ENCODE measurements at regions not wholly inside any gene's neighbourhood (a gene's known extent, or its start where the extent isn't known, plus 50 kb on each side); places are given as distances from the start of the nearest gene placed in this dataset.

DNA sequence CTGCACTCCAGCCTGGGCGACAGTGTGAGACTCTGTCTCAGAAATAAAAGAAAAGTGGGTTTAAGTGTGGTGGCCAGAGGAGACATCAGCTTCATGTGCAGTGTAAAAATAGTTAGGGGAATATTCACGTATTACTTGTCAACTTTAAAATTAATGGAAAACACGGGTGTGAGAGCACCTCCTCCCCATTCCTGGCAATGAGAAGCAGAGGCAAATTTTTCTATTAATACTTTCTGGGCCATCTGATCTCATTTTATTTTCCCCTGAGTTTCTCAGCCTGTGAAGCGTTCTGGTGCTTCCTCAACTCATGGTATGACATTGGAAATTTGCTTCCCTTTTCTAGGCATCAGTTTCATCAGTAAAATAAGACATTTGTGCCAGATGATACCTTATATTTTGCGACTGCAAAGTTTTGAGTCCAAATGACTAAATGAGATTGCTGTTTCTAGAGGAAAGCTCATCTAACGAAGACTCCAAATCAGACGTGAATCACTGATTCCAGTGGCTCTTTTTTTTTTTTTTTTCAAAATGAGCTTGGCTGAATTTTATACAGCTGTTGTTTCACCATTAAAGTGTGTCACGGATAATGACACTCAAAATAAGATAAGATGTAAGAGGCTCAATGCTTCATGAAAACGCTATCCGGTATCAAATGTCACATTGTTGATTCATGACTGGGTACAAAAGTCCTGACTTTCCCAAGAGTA, 104.6 kb downstream of the MSX2 start:
- H3K9me3 Mint-ChIP-seq (ENCODE audit: low read depth) = no peaks in the 10 kb centered on the region
- TF ChIP-seq, protein P1, sequence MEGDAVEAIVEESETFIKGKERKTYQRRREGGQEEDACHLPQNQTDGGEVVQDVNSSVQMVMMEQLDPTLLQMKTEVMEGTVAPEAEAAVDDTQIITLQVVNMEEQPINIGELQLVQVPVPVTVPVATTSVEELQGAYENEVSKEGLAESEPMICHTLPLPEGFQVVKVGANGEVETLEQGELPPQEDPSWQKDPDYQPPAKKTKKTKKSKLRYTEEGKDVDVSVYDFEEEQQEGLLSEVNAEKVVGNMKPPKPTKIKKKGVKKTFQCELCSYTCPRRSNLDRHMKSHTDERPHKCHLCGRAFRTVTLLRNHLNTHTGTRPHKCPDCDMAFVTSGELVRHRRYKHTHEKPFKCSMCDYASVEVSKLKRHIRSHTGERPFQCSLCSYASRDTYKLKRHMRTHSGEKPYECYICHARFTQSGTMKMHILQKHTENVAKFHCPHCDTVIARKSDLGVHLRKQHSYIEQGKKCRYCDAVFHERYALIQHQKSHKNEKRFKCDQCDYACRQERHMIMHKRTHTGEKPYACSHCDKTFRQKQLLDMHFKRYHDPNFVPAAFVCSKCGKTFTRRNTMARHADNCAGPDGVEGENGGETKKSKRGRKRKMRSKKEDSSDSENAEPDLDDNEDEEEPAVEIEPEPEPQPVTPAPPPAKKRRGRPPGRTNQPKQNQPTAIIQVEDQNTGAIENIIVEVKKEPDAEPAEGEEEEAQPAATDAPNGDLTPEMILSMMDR (IDR thresholded peaks at IDR 0.05; ENCODE audit: unreplicated experiment) = no peak
- no peak overlapping the region for H3K27ac Mint-ChIP-seq

DNA sequence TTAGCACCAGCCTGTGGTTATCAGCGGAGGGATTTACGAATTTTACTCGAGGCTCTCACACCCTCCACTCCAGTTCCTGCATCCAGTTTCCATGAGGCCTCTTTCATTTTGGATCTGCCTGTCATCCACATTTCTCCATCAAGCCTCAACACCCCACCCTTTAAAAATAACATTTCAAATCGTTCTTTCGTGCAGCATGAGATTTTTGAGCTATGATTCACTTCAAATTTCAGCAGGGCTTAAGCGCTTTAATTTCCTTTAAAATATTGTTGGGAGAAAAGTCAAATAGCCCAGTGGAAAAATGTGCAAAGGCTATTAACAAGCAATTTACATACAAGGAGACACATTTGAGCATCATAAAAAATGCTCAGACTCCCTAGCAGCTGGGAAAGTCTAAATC, 103.2 kb downstream of the MSX2 start:
- H3K9me3 Mint-ChIP-seq (ENCODE audit: low read depth) = no peaks in the 10 kb centered on the region
- H3K27ac Mint-ChIP-seq = no peak overlapping the region
- peaks cover 15% of the 10 kb centered on the region for H3K27me3 Mint-ChIP-seq
- no peaks in the 10 kb centered on the region for H3K36me3 Mint-ChIP-seq (ENCODE audit: insufficient read depth)
- H3K4me1 Mint-ChIP-seq (ENCODE audit: low read depth) = no peaks in the 10 kb centered on the region
- H3K4me3 Mint-ChIP-seq (ENCODE audit: low read depth) = no peak overlapping the region
- DNase-seq (ENCODE audit: low spot score, unreplicated experiment) = no peak
- TF ChIP-seq, protein P1 (IDR thresholded peaks at IDR 0.05; ENCODE audit: unreplicated experiment) = no peak

More for the DNA sequence above, 104.6 kb downstream of the MSX2 start:
- DNase-seq (ENCODE audit: low spot score, unreplicated experiment) = no peak
- Mint-ChIP-seq H3K36me3 (ENCODE audit: insufficient read depth) (no peaks in the 10 kb centered on the region), H3K4me1 (ENCODE audit: low read depth) (no peaks in the 10 kb centered on the region), H3K27me3 (peaks cover 15% of the 10 kb centered on the region), H3K4me3 (ENCODE audit: low read depth) (no peak overlapping the region)

DNA sequence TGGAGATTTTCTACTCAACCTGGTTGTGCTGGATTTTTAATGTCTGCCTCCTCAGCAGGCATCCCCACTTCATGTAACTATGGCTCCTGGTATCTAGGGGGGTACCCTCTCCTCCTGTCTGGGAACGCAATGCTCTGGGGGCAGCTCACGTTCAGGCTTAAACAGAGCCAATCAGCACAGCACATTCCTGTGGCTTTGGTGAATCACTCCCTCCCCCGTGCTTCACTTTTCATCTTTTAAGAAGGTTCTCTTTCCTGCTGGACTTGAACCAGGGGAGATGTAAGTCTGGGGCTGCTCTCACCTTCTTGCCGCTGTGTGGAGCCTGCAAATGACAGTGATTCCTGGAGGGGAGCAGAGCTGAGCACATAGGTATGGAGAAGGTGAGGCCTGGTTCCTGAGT, 101.2 kb downstream of the MSX2 start:
- no peaks in the 10 kb centered on the region for H3K36me3 Mint-ChIP-seq (ENCODE audit: insufficient read depth)
- no peak for DNase-seq (ENCODE audit: low spot score, unreplicated experiment)
- H3K27me3 Mint-ChIP-seq = peaks cover 15% of the 10 kb centered on the region
- no peaks in the 10 kb centered on the region for H3K9me3 Mint-ChIP-seq (ENCODE audit: low read depth)
- H3K4me1 Mint-ChIP-seq (ENCODE audit: low read depth) = no peaks in the 10 kb centered on the region
- no peak overlapping the region for H3K27ac Mint-ChIP-seq
- TF ChIP-seq, protein P1 (IDR thresholded peaks at IDR 0.05; ENCODE audit: unreplicated experiment) = no peak
- no peak overlapping the region for H3K4me3 Mint-ChIP-seq (ENCODE audit: low read depth)

DNA sequence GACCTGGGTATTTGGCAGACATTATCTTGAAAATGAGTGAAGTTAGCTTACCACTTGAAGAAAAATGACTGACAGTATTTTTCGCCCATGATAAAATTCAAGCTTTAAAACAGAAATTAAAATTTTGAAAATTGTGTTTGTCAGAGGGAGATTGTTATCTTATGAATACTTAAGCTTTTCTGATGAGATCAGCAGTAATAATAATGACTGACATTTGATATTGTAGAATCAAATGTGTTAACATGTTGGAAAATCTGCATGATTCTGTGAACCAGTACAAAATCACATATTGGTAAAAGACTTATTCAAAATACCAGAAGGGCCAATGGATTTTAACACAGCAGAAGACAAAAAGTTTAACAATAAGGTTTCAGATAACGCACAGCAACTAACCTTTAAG, 94.0 kb downstream of the MSX2 start:
- Mint-ChIP-seq H3K4me3 (ENCODE audit: low read depth) (no peak overlapping the region), H3K9me3 (ENCODE audit: low read depth) (peaks cover 5% of the 10 kb centered on the region), H3K36me3 (ENCODE audit: insufficient read depth) (no peaks in the 10 kb centered on the region), H3K4me1 (ENCODE audit: low read depth) (no peaks in the 10 kb centered on the region), H3K27me3 (peaks cover 6% of the 10 kb centered on the region), H3K27ac (no peak overlapping the region)
- TF ChIP-seq, protein P1 (IDR thresholded peaks at IDR 0.05; ENCODE audit: unreplicated experiment) = no peak
- no peak for DNase-seq (ENCODE audit: low spot score, unreplicated experiment)

DNA sequence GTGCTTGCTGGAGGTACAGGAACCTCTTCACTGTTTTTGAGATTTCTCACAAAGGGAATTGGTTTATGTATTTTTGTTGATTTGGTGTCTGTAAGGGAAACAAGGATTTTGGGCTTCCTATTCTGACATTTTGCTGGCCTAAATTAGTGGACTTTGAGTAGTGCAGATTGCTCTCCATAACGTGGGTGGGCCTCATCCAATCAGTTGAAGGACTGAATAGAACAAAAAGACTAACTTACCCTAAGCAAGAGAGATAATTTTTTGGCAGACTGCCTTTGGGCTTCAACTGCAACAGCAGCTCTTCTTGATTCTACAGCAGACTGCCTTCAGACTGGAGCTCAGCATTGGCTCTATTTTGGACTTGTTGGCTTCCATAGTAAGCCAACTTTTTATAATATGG, 93.2 kb downstream of the MSX2 start:
- Mint-ChIP-seq H3K9me3 (ENCODE audit: low read depth) (peaks cover 5% of the 10 kb centered on the region), H3K36me3 (ENCODE audit: insufficient read depth) (no peaks in the 10 kb centered on the region), H3K4me1 (ENCODE audit: low read depth) (no peaks in the 10 kb centered on the region), H3K4me3 (ENCODE audit: low read depth) (no peak overlapping the region), H3K27me3 (peaks cover 5% of the 10 kb centered on the region), H3K27ac (no peak overlapping the region)
- no peak for DNase-seq (ENCODE audit: low spot score, unreplicated experiment)
- TF ChIP-seq, protein P1 (IDR thresholded peaks at IDR 0.05; ENCODE audit: unreplicated experiment) = no peak
